ENCODE measurements at regions not wholly inside any gene's neighbourhood (a gene's known extent, or its start where the extent isn't known, plus 50 kb on each side); places are given as distances from the start of the nearest gene placed in this dataset.

- H3K27ac Mint-ChIP-seq: no peak overlapping the region
- peaks cover 79% of the 10 kb centered on the region for H3K9me3 Mint-ChIP-seq
- POLR2A ChIA-PET: no interaction called here
- peaks cover 65% of the 10 kb centered on the region for H3K36me3 Mint-ChIP-seq
- H3K4me1 Mint-ChIP-seq: no peaks in the 10 kb centered on the region
- no peak for ATAC-seq
- CTCF ChIA-PET: no interaction called here
- H3K4me3 Mint-ChIP-seq: no peak overlapping the region
- no peaks in the 10 kb centered on the region; the same call in 1 of the 2 replicates for H3K27me3 Mint-ChIP-seq (ENCODE audit: low read depth)
- TF ChIP-seq MYBL2 (CRISPR knock-in tag; IDR thresholded peaks at IDR 0.05): no peak
- no peak for TF ChIP-seq ZNF532 (CRISPR knock-in tag; IDR thresholded peaks at IDR 0.05; ENCODE audit: borderline replicate concordance)
- TF ChIP-seq ETV6 (CRISPR knock-in tag; IDR thresholded peaks at IDR 0.05): no peak
- TF ChIP-seq JUN (CRISPR knock-in tag; IDR thresholded peaks at IDR 0.05): no peak
- TF ChIP-seq TEAD4 (CRISPR knock-in tag; IDR thresholded peaks at IDR 0.05): no peak
- TF ChIP-seq GABPB1 (CRISPR knock-in tag; IDR thresholded peaks at IDR 0.05): no peak
- no peak for TF ChIP-seq FOXP1 (CRISPR knock-in tag; IDR thresholded peaks at IDR 0.05; ENCODE audit: borderline replicate concordance)
- no peak for DNase-seq (ENCODE audit: low spot score)
Observed at GRCh38 chr3:775178-775880, 317.5 kb upstream of the CNTN6 start.

GRCh38 chr3:780505-780904, 312.3 kb upstream of the CNTN6 start:
- H3K27me3 Mint-ChIP-seq (ENCODE audit: low read depth): no peaks in the 10 kb centered on the region
- DNase-seq (ENCODE audit: low spot score): no peak
- peaks cover 73% of the 10 kb centered on the region for H3K36me3 Mint-ChIP-seq
- no peak for TF ChIP-seq ATF1 (CRISPR knock-in tag; IDR thresholded peaks at IDR 0.05)
- no peak for TF ChIP-seq HMGXB4 (CRISPR knock-in tag; IDR thresholded peaks at IDR 0.05)
- TF ChIP-seq SMAD4 (CRISPR knock-in tag; IDR thresholded peaks at IDR 0.05): no peak
- no peak for TF ChIP-seq USF2 (CRISPR knock-in tag; IDR thresholded peaks at IDR 0.05)
- TF ChIP-seq CDX4 (CRISPR knock-in tag; IDR thresholded peaks at IDR 0.05; ENCODE audit: borderline replicate concordance): no peak
- TF ChIP-seq E2F1 (CRISPR knock-in tag; IDR thresholded peaks at IDR 0.05): no peak
- no peak for TF ChIP-seq CTCF (IDR thresholded peaks at IDR 0.05)
- no peak for TF ChIP-seq ZNF263 (CRISPR knock-in tag; IDR thresholded peaks at IDR 0.05; ENCODE audit: low read depth)
- no peak for TF ChIP-seq NR2C2 (CRISPR knock-in tag; IDR thresholded peaks at IDR 0.05)
- no peak for TF ChIP-seq E2F5 (CRISPR knock-in tag; IDR thresholded peaks at IDR 0.05)
- no peak for TF ChIP-seq ERG (CRISPR knock-in tag; IDR thresholded peaks at IDR 0.05)
- TF ChIP-seq TEAD4 (CRISPR knock-in tag; IDR thresholded peaks at IDR 0.05): no peak
- no peak for TF ChIP-seq NFATC4 (CRISPR knock-in tag; IDR thresholded peaks at IDR 0.05)
- no peak for TF ChIP-seq MYBL2 (CRISPR knock-in tag; IDR thresholded peaks at IDR 0.05)
- no peak for TF ChIP-seq TCF7 (CRISPR knock-in tag; IDR thresholded peaks at IDR 0.05; ENCODE audit: low read depth)
- TF ChIP-seq ETV6 (CRISPR knock-in tag; IDR thresholded peaks at IDR 0.05): no peak

More at GRCh38 chr3:780505-780904, 312.3 kb upstream of the CNTN6 start:
- no peak for ATAC-seq
- Mint-ChIP-seq H3K4me1 (no peaks in the 10 kb centered on the region), H3K4me3 (no peak overlapping the region), H3K27ac (no peak overlapping the region), H3K9me3 (peaks cover 81% of the 10 kb centered on the region)
- POLR2A ChIA-PET: no interaction called here
- CTCF ChIA-PET: no interaction called here

All from WTC11 (cell line).